CD4-positive, alpha-beta T cell treated with Interferon alpha-2 for 1 hour (primary cell): ENCODE measurements at regions not wholly inside any gene's neighbourhood (a gene's known extent, or its start where the extent isn't known, plus 50 kb on each side); places are given as distances from the start of the nearest gene placed in this dataset.

Experiments
- DNase-seq, 2 donors: peaks; one replicate each; pipeline ENCODE4 v3.0.0-alpha.2; 2020 to 2022

DNA sequence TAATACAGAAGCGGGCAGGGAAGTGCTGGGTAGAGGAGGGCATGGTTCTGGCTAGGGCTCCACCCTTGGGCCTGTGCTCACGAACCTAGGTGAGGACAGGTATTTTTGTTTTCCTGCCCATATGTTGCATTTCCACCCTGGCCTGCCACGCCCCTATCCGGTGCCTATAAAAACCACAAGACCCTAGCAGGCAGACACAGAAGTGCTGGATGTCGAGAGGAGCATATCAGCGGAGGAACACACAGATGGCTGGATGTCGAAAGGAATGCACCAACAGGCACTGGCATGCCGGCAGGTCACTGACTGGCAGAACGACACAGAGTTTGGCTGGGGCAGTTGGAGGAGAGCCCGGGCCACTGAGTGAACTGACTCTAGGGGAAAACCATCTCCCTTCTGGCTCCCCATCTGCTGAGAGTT is 316.6 kb upstream of the BOD1L1 start:
- DNase-seq: no peak

DNA sequence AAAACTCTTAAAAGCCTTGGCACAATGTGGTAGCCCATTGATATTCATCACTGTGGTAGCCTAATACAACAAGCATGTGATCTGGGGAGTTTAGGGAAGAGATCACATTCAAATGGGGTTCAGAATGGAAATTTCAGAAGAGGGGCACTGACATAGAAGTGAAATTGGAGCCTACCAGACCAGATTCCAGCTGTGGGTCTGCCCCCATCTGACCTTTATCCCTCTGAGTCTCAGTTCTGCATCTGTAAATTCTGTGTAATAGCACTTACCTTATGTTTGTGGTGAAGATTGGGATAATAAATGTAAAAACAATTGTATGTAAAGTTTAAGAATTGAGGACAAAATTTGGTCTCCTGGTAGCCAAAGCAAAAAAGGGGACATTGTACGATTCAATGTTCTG is 320.4 kb upstream of the BOD1L1 start:
- no peak for DNase-seq

DNA sequence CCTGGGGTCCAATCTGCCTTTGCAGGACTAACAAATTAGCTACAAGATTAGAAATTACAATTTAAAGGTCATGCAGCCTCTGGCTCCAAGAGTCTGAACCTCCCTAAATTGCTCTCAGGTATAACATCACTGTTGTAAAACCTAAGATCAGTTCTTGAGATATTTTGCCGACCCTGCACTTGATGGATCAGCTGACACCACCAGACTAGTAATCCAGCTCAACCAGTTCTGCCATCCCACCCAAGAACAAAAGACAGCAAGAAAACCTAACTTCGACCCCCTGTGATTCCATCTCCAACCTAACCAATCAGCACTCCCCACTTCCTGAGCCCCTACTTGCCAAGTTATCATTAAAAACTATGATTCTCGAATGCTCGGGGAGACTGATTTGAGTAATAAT is 323.0 kb upstream of the BOD1L1 start:
- DNase-seq: no peak

DNA sequence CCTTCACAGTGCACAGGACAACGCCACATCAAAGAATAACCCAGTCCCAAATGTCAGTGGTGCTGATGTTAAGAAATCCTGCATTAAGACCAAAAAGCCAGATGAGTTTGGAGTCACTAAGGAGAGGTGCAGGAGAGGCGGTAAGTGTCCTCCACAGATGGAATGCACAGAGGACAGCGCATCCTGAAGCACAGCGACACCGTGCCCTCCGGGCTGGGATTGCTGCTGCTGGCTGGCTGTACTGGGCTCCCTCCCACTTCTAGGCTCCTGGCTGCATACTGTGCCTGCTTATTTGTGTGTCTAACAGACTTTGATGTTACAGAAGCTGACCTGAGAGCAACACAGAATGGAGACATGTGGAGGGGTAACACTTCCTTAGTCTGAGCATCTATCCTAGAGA is 325.6 kb upstream of the BOD1L1 start:
- DNase-seq: no peak

DNA sequence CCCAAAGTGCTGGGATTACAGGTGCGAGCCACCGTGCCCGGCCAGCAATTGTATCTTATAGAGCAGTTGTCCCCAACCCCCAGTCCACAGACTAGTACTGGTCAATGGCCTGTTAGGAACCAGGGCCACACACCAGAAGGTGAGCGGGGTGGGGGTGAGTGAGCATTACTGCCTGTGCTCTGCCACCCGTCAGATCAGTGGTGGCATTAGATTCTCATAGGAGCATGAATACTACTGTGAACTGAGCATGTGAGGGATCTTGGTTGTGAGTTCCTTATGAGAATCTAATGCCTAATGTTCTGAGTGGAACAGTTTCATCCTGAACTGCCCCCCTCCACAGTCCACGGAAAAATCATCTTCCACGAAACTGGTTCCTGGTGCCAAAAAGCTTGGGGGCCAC is 328.0 kb upstream of the BOD1L1 start:
- DNase-seq: no peak

DNA sequence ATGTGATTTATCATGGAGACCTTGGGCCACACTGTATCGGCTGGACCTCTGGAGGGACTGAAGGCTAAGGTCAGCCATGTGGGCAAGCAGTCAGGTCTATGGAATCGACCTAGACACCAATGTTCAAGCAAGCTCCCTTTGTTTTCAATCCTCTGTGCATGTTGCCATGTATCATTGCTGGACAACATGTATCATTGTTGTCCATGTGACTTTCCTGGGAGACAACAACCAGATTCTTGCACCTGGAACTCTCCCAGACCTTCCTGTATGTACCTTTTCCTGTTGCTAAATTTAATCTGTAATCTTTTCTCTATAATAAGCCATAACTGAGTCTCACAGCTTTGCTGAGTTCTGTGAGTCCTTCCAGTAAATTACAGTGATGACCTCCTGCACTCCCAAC is 329.4 kb upstream of the BOD1L1 start:
- no peak for DNase-seq

DNA sequence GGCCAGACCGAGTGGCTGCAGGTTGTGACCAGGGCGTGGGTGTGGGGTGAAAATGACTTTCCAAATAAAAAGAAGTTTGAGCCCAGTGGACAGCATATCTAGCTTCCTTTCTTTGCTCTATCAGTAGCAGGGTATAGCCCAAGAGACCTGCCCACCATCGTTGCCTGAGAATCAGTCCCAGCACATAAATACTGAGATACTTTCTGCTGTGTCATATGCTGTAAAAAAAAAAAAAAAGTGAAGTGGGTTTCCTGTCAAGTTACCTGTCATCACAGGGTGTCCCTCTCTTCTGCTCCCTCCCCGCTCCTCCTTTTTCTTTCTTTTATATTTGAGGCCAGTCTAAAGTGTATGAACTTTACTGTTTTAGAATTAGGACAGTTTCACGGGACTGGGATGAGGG is 330.3 kb upstream of the BOD1L1 start:
- no peak for DNase-seq

DNA sequence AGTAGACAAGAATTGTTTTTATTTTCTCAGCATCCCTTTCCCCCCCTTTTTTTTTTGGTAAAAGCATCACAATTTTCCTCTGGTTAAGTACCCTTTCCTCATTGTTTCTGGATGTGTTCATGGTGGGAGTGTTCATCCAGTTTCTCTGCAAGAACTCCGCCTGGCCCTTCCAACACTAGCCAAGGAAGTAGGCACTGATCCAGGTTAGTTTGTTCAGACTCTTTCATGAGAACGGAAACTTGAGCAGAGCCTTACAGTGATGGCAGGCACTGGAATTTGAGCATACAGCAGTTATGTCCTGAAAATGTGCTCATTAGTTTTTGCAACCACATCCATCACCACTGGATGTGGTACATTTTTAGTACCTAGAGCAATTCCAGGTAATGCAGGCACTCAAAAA is 336.1 kb upstream of the BOD1L1 start:
- no peak for DNase-seq

DNA sequence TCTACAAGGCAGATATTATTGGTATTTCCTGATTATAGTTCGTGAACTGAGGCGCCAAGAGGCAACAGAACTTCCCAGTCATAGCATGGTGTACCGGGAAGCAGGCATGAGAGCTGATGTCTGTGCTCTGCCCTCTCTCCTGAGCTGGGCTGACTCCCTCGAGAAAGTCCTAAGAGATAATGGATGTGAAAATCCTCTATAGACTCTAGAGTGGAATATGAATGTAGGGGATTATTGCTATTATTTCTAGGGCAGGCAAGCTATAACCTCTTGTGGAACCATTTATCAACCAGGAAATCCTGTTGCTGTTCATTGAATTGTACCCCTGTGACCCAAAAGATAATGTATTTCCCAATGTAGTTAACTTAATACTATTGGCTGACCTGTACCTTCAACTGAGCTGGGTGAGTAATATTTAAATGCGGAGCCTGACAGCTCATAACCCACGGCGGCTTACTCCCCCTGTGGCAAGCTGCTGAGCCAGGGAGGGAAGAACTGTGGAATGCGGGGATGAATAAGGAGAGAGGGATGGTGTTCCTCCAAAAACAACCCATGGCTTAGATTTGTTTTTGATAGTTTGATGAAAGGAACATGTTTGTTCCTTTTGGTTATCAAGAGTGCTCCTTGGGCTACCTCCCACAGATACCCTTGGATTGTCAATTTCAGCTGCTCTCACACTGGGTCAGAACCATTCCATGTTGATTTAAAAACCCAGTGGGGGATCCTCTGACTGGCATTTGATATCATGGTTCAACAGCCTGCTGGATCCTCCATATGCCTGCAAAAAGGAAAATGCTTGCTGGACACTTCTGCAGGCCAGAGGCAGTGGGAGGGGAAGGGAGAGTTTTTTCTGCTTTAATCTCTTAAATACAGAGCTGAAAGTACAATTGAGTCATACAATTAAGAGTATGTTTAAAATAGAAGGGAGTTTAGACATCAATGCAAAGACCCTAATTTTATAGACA is 339.0 kb upstream of the BOD1L1 start:
- DNase-seq: no peak

DNA sequence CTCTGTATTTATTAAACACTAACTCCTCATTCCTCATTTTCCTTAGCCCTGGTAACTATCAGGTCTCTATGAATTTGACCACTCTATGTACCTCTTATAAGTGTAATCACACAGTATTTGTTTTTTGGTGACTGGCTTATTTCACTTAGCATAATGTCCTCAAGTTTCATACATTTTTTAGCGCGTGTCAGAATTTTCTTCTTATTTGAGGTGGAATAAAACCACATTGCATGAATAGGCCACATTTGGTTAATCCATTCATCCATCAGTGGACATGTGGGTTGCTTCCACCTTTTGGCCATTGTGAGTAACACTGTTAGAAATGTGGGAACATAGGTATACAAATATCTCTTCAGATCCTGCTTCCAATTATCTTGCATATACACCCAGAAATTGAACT is 341.2 kb upstream of the BOD1L1 start:
- no peak for DNase-seq

DNA sequence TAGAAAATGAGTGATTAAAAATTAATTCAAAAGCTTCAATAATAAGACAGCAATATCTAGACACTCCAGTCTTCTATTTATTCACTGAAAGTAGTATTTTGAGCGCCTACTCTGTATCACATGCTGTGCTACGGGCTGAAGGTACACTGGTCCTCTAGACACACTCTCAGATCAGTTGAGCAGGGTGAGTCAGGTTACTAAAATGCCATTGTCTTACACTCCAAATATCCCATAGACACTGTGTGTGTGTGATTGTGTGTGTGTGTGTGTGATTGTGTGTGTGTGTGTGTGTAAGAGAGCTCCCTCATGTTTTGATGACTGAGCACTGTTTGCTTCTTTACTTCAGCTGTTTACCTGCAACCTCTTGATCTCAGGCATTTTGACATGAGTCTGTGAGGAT is 342.8 kb upstream of the BOD1L1 start:
- no peak for DNase-seq

DNA sequence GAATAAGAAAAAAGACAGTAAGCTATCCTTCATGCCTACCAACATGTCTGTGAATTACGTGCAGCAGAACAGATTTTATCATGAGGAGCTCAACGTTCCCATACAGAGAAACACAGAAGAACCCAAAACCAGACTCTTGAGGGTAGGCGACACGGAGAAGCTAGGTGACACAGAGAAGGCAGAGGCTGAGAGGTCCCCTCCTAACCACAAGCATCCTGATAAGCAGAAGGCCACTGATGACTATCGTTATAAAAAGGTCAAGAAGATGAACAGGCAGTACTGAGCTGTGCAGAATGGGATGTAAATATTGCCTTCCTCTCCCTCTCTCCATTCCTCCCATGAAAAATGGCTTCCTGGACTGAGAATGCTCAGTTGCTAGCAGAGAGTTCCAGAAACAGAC is 350.2 kb upstream of the BOD1L1 start:
- DNase-seq: no peak

DNA sequence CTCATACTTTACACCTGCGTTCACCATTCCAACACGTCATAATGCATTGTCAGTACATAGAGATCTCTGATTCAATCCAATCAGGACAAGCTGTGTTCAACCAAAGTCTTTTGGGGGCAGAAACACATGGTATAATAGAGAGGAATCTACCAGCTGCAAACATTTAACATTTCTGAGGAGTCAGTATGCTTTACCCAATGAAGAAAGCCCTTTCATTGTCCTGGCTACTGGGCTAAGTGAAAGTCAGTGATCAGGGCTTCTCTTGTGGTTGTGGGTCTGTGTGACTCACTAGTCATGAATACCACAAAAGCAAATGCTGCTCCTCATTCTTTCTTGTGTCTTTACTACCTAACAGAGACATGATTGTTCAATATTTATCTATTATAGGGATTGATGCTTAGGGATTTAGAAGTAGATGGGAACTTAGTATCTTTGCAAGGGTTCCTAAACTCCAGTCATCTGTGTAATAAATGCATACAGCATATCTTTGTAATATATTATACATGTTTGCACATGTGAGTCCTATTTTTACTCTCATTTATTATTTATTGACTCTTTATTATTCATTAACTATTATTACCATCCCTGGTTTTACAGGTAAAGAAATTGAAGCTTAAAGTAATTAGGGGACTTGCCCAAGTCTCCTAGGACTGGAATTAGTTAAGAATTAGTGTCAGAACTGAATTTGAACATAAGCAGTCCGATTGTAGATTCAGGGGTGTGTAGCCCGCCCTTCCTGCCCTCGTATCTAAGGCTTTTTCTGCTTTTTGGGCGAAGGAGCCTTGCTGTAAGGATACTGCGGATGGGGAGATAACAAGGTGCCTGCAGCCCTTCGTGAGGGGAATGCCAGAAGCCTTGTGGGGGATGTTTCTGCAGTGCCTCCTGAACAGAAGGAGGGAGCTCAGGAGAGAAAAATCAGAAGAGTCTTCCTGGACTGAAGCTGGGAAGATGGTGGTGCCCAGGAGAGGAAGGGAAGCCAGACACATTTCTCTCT is 353.1 kb upstream of the BOD1L1 start:
- DNase-seq: no peak

DNA sequence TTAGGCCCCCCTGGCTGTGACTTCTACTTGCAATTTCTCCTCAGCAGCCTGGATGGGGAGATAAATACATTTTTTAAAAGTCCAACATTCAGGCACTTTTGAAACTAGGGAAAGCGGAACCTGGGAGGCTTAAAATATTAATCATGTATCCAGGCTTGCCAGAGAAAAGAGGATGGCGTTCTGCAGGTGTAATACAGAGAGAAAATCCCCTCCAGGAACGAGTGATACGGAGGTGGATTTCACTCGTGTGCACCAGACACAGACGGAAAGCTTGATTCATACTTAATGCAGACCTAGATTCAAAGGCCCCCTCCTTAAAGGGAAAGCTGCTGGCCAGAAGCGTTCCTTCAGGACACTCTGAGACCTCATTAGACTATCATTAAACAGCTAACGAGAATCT is 354.0 kb upstream of the BOD1L1 start:
- no peak for DNase-seq

DNA sequence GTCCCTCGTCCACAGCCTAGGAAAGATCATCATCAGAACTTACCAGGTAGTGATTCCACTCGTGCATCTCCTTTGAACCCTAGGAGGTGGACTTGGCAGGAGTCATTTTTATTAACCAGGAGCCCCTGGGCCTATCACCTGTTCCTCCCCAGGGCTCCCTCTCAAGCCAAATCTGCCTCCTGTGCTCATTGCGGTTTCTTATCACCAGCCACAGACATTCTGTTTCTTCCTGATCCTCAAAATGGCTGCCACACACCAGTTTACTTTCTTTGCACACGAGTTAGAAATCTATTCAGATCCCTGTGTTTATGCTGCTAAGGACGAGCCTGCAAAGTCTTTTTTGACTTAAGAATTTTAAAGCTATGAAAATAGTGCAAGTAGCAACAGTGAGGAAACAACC is 354.5 kb upstream of the BOD1L1 start:
- no peak for DNase-seq

DNA sequence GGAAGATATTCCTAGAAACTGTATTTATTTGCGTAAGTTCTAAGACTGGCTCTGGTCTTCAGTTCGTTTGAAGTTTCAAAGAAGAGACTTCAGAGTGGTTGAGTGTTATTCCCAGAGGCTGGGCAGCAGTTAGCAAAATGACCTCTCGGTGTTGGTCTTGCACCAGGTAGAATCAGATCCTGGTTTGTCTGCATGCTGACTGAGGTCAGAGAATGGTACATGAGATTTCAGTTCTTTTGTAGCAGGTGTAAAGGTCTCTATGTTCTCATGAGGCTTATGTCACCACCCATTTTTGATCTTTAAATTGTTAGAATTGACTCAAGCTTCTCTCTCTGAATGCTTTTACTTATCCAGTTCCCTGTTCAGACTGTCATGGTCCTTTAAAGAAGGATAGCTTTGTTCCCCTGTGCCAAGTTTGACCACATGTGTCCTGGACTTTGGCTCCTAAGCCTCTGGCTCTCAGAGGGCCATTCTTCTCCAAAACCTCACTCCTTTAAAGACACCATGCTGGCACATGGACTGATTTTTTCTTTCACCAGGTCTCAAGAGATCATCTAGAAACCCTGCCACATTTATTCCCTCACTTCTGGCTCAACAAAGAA is 355.8 kb upstream of the BOD1L1 start:
- no peak for DNase-seq

DNA sequence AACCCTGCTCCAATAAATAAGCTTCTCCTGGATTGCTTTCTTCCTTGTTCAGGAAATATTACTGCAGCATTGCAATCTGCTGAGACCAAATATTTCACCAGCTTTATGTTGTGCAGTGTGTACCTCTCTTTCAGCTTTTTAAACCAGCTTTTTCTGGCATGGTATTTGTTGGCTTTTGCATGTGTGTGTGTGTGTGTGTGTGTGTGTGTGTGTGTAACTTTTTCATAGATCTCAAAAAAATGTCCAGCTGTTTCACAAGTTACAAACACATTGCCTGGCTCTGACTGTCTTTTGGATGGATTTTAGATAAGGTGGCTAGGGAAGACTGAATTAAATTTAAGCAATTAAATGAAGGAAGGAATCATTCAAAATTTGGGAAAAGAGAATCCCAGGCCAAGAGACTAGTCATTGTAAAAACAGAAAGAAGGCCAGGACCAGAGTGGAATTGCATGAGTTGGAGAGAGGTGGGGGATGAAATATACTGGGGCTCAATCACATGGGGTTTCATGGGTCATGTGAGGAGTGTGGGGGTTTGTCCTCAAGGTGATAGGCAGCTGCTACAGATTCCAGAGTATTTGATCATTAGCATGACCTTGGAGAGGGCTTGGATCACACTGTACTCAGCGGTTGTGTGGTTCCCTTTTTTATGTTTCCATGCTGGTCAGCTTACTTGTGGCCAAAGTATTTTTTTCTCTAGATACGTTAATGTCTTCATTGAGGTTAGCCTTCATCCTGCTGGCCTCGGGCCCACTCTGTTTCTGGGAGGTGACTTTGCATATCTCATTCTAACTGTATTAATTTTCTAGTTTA is 357.7 kb upstream of the BOD1L1 start:
- DNase-seq: no peak

DNA sequence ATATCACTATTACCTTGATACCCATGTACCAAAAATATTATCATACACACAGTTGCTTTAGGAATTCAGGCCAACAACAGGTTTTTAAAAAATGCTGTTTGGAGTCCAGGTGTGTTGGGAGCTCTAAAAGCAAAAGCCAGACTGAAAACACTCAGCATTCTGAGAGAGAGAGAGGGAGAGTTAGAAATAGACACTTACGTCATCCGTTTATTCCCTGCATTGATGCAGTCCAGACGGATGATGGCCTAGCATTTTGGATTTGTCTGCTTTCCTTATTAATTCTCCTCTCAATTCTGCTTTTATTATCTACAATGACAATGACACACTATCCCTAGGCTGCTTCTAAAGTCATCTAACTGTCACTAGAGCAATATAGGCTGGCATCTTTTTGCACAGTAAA is 358.3 kb upstream of the BOD1L1 start:
- DNase-seq: no peak

DNA sequence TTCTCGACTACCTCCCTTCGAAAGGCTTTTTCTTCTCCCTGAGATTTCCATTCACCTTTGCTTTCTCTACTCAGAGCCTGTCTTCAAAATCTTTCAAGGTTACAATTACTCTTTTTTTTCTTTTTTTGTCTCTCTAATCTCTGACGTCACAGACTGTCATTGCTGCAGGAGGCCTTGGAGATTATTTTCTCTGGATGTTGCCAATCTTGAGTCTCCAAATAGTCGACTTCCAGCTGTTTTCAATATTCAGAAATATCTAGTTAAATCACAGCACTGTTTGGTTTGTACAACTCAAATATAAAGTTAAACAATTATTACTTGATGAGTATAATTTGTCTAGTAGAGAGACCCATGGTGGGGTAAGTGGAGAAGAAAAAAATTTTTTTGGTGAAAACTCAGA is 359.0 kb upstream of the BOD1L1 start:
- DNase-seq: no peak

DNA sequence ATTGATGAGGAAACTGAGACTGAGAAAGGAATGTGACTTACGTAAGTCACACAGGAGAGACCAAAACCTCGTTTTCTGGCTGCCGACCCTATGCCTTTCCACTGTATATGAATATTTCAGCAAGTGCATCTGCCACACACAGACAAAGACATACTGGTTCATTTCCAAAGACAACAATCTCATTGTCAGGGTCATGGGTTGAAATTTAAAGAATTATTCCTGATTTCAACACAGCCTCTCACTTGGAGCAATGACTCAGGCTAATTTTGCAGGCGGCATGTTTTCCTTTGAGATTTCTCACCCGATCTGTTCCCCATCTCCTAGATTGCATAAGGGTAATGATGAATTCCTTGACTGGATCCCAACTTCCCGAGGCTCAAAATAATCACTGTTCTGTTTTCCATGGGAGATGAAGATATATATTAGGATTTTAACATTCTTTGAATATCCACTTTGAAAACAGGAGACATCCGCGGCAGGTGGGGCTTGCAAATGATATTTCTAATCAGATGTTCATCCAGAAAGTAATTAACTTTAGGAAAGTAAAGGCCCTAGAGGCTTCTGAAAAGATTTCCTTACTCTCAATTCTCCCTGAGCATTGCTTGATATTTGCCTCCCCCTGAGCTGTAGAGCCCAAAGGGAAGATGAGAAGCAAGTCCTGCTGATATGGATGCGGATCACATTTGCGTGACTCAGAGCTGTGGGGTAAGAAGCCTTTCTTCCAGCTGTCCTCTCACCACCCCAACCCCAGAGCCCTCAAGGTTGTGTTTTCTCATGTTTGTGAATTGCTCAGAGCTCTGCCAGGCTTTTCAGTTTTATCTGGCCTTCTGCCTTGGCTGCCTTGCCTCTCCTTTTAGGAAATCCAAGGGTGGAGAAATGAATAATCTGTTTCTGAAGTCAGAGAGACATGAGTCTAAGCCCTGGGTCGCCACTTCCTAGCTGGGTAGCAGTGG is 361.1 kb upstream of the BOD1L1 start:
- DNase-seq: no peak

DNA sequence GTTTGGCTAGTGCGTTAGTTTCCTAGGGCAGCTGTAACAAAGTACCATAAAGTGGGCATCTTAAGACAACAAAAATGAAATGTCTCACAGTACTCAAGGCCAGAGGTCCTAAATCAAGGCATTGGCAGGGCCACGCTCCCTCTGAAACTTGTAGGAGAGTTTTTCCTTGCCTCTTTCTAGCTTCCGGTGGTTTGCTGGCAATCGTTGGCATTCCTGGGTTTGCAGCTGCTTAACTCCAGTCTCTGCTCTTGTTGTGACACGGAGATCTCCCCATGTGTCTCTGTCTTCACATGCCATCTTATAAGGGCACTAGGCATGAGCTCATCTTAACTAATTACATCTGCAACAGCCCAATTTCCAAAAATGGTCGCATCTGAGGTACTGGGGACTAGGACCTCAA is 362.0 kb upstream of the BOD1L1 start:
- no peak for DNase-seq
